WI38 (cell line): ENCODE measurements at regions not wholly inside any gene's neighbourhood (a gene's known extent, or its start where the extent isn't known, plus 50 kb on each side); places are given as distances from the start of the nearest gene placed in this dataset.

Experiments
- H3K4me3 ChIP-seq: 2 replicates; pipeline ENCODE4 v1.5.1; 2011; ENCODE audit warnings: low read depth, mild to moderate bottlenecking, control low read depth, low read length
- CTCF ChIP-seq: IDR thresholded peaks from 2 replicates; pipeline ENCODE4 v1.5.1; 2012; ENCODE audit warnings: low read depth, mild to moderate bottlenecking, control low read depth, low read length

- no peak overlapping the region for H3K4me3 ChIP-seq
- TF ChIP-seq CTCF: no peak
Measured at GRCh38 chr4:64857198-64857597, 447.9 kb upstream of the TECRL start.

GRCh38 chr4:64846417-64846816 lies 437.2 kb upstream of the TECRL start:
- H3K4me3 ChIP-seq: no peak overlapping the region
- TF ChIP-seq CTCF: no peak

GRCh38 chr4:64829749-64830148 lies 420.5 kb upstream of the TECRL start:
- no peak for TF ChIP-seq CTCF
- no peak overlapping the region for H3K4me3 ChIP-seq

GRCh38 chr4:64824591-64824990 lies 415.3 kb upstream of the TECRL start:
- no peak for TF ChIP-seq CTCF
- no peak overlapping the region for H3K4me3 ChIP-seq

- TF ChIP-seq CTCF: no peak
- H3K4me3 ChIP-seq: no peak overlapping the region
Measured at GRCh38 chr4:64822405-64822804, 413.2 kb upstream of the TECRL start.

GRCh38 chr4:64821219-64821976 lies 412.1 kb upstream of the TECRL start:
- TF ChIP-seq CTCF: no peak
- H3K4me3 ChIP-seq: no peak overlapping the region

GRCh38 chr4:64814616-64815015 lies 405.4 kb upstream of the TECRL start:
- H3K4me3 ChIP-seq: no peak overlapping the region
- TF ChIP-seq CTCF: no peak
